Smooth muscle cell (in vitro differentiated cells): ENCODE measurements at regions not wholly inside any gene's neighbourhood (a gene's known extent, or its start where the extent isn't known, plus 50 kb on each side); places are given as distances from the start of the nearest gene placed in this dataset.

Source experiments
- DNase-seq: peaks from one replicate; lab custom pipeline; 2025; ENCODE audit not compliant: unreplicated experiment; lab: John Stamatoyannopoulos, UW
- H2AFZ ChIP-seq: fragments of 200-600 bp; sonication (generic); 2 replicates; pipeline ENCODE4 v1.6.0; 2016; ENCODE audit warnings: antibody characterized with exemption, low read depth, mild to moderate bottlenecking
- H3F3A ChIP-seq: fragments of 200-600 bp; sonication (generic); 2 replicates; pipeline ENCODE4 v1.6.0; 2017; ENCODE audit warnings: antibody characterized with exemption, low read depth
- H3K27ac ChIP-seq: fragments of 200-600 bp; sonication (generic); 2 replicates; pipeline ENCODE4 v1.5.1; 2016; ENCODE audit warnings: low read depth, mild to moderate bottlenecking
- H3K27me3 ChIP-seq: fragments of 200-600 bp; sonication (generic); 2 replicates; pipeline ENCODE4 v1.6.1; 2016; ENCODE audit warnings: low read depth, mild to moderate bottlenecking
- H3K36me3 ChIP-seq: fragments of 200-600 bp; sonication (generic); 2 replicates; pipeline ENCODE4 v1.5.1; 2016; ENCODE audit warnings: low read depth
- H3K4me1 ChIP-seq: fragments of 200-600 bp; sonication (generic); 2 replicates; pipeline ENCODE4 v1.5.1; 2016; ENCODE audit warnings: low read depth
- H3K4me2 ChIP-seq: fragments of 200-600 bp; sonication (generic); 2 replicates; pipeline ENCODE4 v1.6.0; 2016; ENCODE audit warnings: mild to moderate bottlenecking
- H3K4me3 ChIP-seq: fragments of 200-600 bp; sonication (generic); 2 replicates; pipeline ENCODE4 v1.5.1; 2016; ENCODE audit warnings: mild to moderate bottlenecking
- H3K79me2 ChIP-seq: fragments of 200-600 bp; sonication (generic); 2 replicates; pipeline ENCODE4 v1.6.0; 2016; ENCODE audit warnings: low read depth, mild to moderate bottlenecking
- H3K9ac ChIP-seq: fragments of 200-600 bp; sonication (generic); 2 replicates; pipeline ENCODE4 v1.6.0; 2016; ENCODE audit warnings: low read depth
- H3K9me3 ChIP-seq: fragments of 200-600 bp; sonication (generic); replicated peaks from 2 replicates; pipeline ENCODE4 v1.5.1; 2016; ENCODE audit warnings: low read depth
- H4K20me1 ChIP-seq: fragments of 200-600 bp; sonication (generic); 2 replicates; pipeline ENCODE4 v1.6.0; 2016; ENCODE audit warnings: low read depth
- WGBS: methylation state at CpG from one replicate; pipeline ENCODE4 v1.1.7; 2016; ENCODE audit warnings: low lambda C conversion rate; 5-methylcytosine and 5-hydroxymethylcytosine counted together
- TF ChIP-seq, protein P1 (sequence below): fragments of 200-600 bp; sonication (generic); IDR thresholded peaks from 2 replicates; pipeline ENCODE4 v1.5.1; 2017; ENCODE audit warnings: borderline replicate concordance, mild to moderate bottlenecking, antibody characterized with exemption; ENCODE audit not compliant: insufficient read depth, poor library complexity, severe bottlenecking

DNA sequence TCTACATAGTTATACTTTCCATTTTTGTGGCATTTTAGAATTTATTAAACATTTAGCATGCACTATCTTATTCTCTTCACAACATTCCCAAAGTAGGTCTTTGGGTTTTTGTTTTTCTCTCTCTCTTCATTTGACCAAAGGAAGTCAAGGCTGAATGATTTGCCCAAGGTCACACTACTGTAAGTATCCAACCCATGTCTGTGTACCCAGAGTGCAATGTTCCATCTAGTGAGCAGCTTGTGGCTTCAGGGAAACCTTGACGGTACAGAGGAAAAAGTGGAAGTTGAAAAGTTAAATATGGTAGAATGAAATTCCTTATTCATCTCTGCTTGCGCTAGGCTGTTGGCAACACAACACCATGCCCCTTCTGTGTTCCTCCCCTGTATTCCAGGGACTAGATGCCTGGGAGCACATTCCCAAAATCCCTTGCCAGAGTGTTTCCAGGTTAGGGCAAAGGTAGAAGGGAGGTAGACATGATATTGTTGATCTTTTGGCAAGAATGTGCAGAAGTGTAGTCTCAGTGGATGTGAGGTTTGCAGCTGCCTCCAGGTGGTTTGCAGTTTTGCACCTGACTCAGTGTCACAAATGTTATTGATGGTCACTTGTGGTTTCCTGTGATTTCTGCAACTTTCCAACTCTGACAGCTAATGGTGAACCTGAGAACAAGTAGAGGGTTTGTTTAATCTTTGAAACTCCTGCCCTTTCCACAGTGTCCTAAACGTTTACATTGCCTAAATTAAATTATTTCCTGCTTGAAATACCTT lies 196.7 kb downstream of the RMST start:
- Histone ChIP-seq H4K20me1 (no peaks in the 10 kb centered on the region), H3K79me2 (no peaks in the 10 kb centered on the region), H3K4me1 (no peaks in the 10 kb centered on the region), H2AFZ (no peak overlapping the region), H3K36me3 (no peaks in the 10 kb centered on the region), H3K9me3 (no peaks in the 10 kb centered on the region), H3K4me3 (no peak overlapping the region), H3K27me3 (no peaks in the 10 kb centered on the region), H3K4me2 (no peak overlapping the region), H3K9ac (no peak overlapping the region), H3K27ac (no peak overlapping the region), H3F3A (no peaks in the 10 kb centered on the region)
- 79% methylated on average over 3 of the region's 3 CpGs for WGBS
- no peak for DNase-seq
- TF ChIP-seq, protein P1, sequence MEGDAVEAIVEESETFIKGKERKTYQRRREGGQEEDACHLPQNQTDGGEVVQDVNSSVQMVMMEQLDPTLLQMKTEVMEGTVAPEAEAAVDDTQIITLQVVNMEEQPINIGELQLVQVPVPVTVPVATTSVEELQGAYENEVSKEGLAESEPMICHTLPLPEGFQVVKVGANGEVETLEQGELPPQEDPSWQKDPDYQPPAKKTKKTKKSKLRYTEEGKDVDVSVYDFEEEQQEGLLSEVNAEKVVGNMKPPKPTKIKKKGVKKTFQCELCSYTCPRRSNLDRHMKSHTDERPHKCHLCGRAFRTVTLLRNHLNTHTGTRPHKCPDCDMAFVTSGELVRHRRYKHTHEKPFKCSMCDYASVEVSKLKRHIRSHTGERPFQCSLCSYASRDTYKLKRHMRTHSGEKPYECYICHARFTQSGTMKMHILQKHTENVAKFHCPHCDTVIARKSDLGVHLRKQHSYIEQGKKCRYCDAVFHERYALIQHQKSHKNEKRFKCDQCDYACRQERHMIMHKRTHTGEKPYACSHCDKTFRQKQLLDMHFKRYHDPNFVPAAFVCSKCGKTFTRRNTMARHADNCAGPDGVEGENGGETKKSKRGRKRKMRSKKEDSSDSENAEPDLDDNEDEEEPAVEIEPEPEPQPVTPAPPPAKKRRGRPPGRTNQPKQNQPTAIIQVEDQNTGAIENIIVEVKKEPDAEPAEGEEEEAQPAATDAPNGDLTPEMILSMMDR: no peak

DNA sequence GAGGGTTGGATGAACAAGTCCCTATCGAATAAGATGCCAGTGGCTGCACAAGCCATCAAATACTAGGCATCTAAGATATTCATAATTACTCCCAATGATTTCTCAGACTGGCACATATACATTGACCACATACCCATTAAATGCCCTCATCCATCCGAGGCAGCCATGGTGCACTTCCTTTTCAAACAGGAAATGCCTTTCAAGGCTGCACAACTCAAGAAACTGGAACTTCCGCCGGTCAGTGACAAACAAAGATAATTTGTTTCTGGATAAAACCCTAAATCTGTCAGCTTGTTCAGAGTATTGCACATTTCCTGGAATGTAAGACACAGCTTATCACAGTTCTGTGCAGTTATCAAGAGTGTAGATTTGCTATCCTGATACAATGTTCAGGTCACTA lies 203.7 kb downstream of the RMST start:
- no peaks in the 10 kb centered on the region for H3K79me2 ChIP-seq
- H3K27me3 ChIP-seq: no peaks in the 10 kb centered on the region
- H4K20me1 ChIP-seq: no peaks in the 10 kb centered on the region
- no peaks in the 10 kb centered on the region for H3K4me1 ChIP-seq
- H3K9me3 ChIP-seq: no peaks in the 10 kb centered on the region
- no peaks in the 10 kb centered on the region for H3K36me3 ChIP-seq
- no peak overlapping the region for H3K9ac ChIP-seq
- no peak overlapping the region for H2AFZ ChIP-seq
- no peak for DNase-seq
- H3K4me3 ChIP-seq: no peak overlapping the region
- no peak overlapping the region for H3K4me2 ChIP-seq
- no peaks in the 10 kb centered on the region for H3F3A ChIP-seq
- TF ChIP-seq, protein P1: no peak
- no peak overlapping the region for H3K27ac ChIP-seq
- 51% methylated on average over 4 of the region's 4 CpGs for WGBS

DNA sequence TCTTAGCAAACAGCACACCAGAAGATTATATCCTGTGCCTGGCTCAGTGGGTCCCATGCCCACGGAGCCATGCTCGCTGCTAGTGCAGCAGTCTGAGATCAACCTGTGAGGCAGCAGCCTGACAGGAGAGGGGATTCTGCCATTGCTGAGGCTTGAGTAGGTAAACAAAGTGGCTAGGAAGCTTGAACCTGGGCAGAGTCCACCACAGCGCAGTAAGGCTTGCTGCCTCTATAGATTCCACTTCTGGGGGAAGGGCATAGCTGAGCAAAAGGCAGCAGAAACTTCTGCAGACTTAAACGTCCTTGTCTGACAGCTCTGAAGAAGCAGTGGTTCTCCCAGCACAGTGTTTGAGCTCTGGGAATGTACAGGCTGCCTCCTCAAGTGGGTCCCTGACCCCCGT lies 210.3 kb downstream of the RMST start:
- H3K9ac ChIP-seq: no peak overlapping the region
- no peaks in the 10 kb centered on the region for H3K79me2 ChIP-seq
- no peaks in the 10 kb centered on the region for H3K36me3 ChIP-seq
- WGBS: 79% methylated on average over 5 of the region's 5 CpGs
- no peak overlapping the region for H3K27ac ChIP-seq
- no peak for DNase-seq
- no peaks in the 10 kb centered on the region for H3F3A ChIP-seq
- H3K4me2 ChIP-seq: no peak overlapping the region
- H3K9me3 ChIP-seq: no peaks in the 10 kb centered on the region
- no peak overlapping the region for H3K4me3 ChIP-seq
- H3K4me1 ChIP-seq: no peaks in the 10 kb centered on the region
- no peak overlapping the region for H2AFZ ChIP-seq
- H4K20me1 ChIP-seq: no peaks in the 10 kb centered on the region
- TF ChIP-seq, protein P1: no peak
- no peaks in the 10 kb centered on the region for H3K27me3 ChIP-seq

DNA sequence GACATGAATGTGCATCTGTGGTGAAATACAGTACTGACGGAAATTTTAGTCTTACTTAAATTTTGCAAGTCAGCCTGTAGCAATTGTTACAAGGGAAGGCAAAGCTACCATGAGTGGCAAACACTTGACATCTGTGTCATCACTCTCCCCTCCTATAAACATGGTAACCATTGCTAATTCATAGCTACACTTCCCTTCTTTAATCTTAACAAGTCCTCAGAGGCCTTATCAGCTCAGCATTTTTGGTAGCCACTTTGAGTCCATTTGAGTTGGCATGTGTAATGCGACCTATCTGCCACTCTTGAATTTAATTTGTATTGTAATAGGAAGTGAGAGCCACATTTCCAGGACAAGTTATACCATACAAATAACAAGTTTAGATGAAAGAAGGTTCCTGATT lies 218.1 kb downstream of the RMST start:
- no peaks in the 10 kb centered on the region for H3K36me3 ChIP-seq
- peak overlapping the region; percentile 71 for H3K27ac ChIP-seq
- H3K4me2 ChIP-seq: peak overlapping the region; percentile 41
- no peak for DNase-seq
- peaks cover 8% of the 10 kb centered on the region for H3F3A ChIP-seq
- no peak overlapping the region for H3K9ac ChIP-seq
- H4K20me1 ChIP-seq: no peaks in the 10 kb centered on the region
- H3K27me3 ChIP-seq: no peaks in the 10 kb centered on the region
- H2AFZ ChIP-seq: no peak overlapping the region
- WGBS: 66% methylated on average over 2 of the region's 2 CpGs
- H3K79me2 ChIP-seq: no peaks in the 10 kb centered on the region
- no peaks in the 10 kb centered on the region for H3K9me3 ChIP-seq
- H3K4me1 ChIP-seq: peaks cover 24% of the 10 kb centered on the region
- H3K4me3 ChIP-seq: no peak overlapping the region
- TF ChIP-seq, protein P1: no peak
